ENCODE measurements at regions not wholly inside any gene's neighbourhood (a gene's known extent, or its start where the extent isn't known, plus 50 kb on each side); places are given as distances from the start of the nearest gene placed in this dataset.

DNA sequence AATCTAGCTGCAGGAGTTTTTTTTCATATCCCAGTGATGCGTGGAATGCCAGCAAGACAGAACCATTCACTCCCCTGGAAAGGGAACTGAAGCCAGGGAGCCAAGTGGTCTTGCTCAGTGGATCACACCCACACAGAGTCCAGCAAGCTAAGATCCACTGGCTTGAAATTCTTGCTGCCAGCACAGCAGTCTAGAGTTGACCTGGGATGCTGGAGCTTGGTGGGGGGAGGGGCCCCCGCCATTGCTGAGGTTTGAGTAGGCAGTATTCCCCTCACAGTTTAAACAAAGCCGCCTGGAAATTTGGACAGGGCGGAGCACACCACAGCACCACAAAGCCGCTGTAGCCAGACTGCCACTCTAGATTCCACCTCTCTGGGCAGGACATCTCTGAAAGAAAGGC, 86.9 kb upstream of the STXBP6 start:
- TF ChIP-seq, protein P1, sequence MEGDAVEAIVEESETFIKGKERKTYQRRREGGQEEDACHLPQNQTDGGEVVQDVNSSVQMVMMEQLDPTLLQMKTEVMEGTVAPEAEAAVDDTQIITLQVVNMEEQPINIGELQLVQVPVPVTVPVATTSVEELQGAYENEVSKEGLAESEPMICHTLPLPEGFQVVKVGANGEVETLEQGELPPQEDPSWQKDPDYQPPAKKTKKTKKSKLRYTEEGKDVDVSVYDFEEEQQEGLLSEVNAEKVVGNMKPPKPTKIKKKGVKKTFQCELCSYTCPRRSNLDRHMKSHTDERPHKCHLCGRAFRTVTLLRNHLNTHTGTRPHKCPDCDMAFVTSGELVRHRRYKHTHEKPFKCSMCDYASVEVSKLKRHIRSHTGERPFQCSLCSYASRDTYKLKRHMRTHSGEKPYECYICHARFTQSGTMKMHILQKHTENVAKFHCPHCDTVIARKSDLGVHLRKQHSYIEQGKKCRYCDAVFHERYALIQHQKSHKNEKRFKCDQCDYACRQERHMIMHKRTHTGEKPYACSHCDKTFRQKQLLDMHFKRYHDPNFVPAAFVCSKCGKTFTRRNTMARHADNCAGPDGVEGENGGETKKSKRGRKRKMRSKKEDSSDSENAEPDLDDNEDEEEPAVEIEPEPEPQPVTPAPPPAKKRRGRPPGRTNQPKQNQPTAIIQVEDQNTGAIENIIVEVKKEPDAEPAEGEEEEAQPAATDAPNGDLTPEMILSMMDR (IDR thresholded peaks at IDR 0.05), result no peak
- TF ChIP-seq POLR2A (IDR thresholded peaks at IDR 0.05), result no peak

Measured in breast epithelium (tissue), 3 donors.